SU-DHL-6 (cell line): ENCODE measurements at regions not wholly inside any gene's neighbourhood (a gene's known extent, or its start where the extent isn't known, plus 50 kb on each side); places are given as distances from the start of the nearest gene placed in this dataset.

Experiments
- EZH2phosphoT487 ChIP-seq: fragments of 200-600 bp; sonication (generic), shearing (Covaris generic); conservative IDR thresholded peaks from 2 replicates; pipeline ENCODE4 v1.6.1; 2018; ENCODE audit warnings: mild to moderate bottlenecking, antibody characterized with exemption, low read length, moderate library complexity, mixed read lengths
- TF ChIP-seq, protein P1 (sequence below): fragments of 200-600 bp; sonication (generic); IDR thresholded peaks from one replicate; pipeline ENCODE4 v1.5.1; 2017; ENCODE audit warnings: antibody characterized with exemption, mild to moderate bottlenecking, low read length, moderate library complexity; ENCODE audit not compliant: insufficient read depth, poor library complexity, severe bottlenecking

DNA sequence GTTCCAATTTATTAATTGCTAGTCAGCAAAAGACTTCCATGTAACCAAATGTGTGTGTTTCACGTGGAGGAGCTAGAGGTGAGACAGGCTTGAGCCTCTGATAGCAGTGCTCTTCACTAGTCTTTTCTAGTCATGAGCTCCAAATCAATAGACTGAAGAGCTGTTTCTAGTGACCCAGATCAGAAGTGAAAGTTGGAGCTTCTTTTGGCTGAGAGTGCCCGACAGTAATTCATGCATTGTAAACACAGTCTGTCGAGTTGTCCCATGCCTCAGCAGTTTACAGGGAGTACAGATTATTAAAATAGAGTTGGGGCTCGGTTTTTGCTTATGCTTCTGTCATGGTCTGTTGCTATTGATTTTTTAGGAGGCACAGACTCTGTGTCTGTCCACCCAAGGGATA lies 793.1 kb downstream of the DTWD2 start:
- TF ChIP-seq, protein P1, sequence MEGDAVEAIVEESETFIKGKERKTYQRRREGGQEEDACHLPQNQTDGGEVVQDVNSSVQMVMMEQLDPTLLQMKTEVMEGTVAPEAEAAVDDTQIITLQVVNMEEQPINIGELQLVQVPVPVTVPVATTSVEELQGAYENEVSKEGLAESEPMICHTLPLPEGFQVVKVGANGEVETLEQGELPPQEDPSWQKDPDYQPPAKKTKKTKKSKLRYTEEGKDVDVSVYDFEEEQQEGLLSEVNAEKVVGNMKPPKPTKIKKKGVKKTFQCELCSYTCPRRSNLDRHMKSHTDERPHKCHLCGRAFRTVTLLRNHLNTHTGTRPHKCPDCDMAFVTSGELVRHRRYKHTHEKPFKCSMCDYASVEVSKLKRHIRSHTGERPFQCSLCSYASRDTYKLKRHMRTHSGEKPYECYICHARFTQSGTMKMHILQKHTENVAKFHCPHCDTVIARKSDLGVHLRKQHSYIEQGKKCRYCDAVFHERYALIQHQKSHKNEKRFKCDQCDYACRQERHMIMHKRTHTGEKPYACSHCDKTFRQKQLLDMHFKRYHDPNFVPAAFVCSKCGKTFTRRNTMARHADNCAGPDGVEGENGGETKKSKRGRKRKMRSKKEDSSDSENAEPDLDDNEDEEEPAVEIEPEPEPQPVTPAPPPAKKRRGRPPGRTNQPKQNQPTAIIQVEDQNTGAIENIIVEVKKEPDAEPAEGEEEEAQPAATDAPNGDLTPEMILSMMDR = no peak
- TF ChIP-seq EZH2phosphoT487 = no peak
